ENCODE measurements at regions not wholly inside any gene's neighbourhood (a gene's known extent, or its start where the extent isn't known, plus 50 kb on each side); places are given as distances from the start of the nearest gene placed in this dataset.

- TF ChIP-seq, protein P1, sequence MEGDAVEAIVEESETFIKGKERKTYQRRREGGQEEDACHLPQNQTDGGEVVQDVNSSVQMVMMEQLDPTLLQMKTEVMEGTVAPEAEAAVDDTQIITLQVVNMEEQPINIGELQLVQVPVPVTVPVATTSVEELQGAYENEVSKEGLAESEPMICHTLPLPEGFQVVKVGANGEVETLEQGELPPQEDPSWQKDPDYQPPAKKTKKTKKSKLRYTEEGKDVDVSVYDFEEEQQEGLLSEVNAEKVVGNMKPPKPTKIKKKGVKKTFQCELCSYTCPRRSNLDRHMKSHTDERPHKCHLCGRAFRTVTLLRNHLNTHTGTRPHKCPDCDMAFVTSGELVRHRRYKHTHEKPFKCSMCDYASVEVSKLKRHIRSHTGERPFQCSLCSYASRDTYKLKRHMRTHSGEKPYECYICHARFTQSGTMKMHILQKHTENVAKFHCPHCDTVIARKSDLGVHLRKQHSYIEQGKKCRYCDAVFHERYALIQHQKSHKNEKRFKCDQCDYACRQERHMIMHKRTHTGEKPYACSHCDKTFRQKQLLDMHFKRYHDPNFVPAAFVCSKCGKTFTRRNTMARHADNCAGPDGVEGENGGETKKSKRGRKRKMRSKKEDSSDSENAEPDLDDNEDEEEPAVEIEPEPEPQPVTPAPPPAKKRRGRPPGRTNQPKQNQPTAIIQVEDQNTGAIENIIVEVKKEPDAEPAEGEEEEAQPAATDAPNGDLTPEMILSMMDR (IDR thresholded peaks at IDR 0.05): no peak
- no peak for TF ChIP-seq POLR2A (IDR thresholded peaks at IDR 0.05)
Measured at GRCh38 chr5:167514461-167514860, 777.0 kb upstream of the WWC1 start.
